COLO668 (cell line): ENCODE measurements at regions not wholly inside any gene's neighbourhood (a gene's known extent, or its start where the extent isn't known, plus 50 kb on each side); places are given as distances from the start of the nearest gene placed in this dataset.

Experiments used
- DNase-seq: peaks from one replicate; lab custom pipeline; 2025; ENCODE audit not compliant: unreplicated experiment; lab: John Stamatoyannopoulos, UW

DNA sequence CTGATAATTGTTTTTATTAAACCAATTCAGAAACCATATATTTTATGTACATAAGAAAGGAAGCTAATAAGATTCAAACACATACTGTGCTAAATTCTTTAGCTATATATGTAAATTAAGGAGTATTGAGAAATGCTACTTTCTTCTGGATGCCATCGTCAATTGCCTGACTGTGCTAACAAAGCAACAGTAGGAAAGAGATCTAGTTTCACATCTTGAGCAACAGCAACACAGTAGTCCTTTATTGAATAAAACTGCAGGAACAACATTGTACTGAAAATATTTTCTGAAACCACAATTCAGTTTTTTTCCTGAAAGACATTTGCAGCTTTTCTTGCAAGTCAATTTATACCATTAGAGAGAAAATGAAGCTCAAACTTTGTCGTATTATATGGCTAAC is 1404.9 kb upstream of the SLC39A10 start:
- DNase-seq: no peak

DNA sequence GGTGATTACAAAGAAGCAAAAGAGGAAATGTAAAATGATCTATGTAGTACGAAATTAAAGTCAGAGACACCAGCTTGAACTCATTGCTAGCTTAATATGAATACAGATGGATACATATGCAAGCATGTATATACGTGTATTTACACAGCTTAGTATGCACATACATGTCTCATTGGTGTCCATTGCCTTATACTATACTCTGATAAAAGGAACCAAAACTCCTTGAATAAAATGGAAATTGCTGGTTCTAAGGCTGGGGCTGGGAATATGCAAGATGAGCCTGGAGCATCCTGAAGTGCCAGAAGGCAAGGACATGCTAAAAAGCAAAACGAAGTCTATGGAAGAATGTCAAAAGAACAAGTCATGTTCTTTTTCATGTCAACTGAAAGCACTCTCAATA is 1424.4 kb upstream of the SLC39A10 start:
- no peak for DNase-seq

DNA sequence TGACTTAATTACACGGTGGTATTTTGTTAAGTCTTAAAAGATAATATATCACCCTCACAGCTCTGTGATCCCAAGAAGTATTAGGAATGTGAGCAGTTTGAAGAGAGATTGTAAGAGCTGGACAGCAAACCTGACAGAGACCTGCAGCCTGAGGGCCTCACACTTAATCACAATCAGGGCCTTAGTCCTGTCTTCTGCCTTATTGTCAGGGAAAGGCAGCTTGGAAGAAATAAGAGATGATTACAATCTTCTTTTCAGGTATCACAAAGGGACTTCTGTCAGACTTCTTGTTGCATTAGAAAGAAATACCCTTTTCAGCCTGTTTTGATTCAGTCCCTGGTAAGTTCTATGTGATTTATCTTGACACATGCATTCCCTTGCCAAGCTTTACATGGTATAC is 1433.8 kb upstream of the SLC39A10 start:
- DNase-seq: no peak

DNA sequence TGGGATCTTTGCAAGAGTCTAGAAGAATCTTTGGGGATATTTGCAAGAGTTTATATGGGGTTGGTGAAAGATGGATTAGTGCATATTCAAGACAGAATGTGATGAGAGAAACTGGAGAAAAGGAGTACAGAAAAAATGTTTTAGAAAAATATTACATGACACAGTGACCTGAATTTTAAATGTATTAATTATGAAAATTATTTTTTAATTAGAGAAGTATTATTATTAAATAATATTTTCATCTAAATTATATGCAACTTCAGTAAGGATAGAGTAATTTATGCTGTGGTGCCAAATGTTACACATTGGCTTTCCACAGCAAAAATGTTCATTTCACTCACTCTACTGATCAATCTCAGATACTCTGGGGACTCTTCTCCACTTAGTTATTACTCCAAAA is 1442.8 kb upstream of the SLC39A10 start:
- no peak for DNase-seq

DNA sequence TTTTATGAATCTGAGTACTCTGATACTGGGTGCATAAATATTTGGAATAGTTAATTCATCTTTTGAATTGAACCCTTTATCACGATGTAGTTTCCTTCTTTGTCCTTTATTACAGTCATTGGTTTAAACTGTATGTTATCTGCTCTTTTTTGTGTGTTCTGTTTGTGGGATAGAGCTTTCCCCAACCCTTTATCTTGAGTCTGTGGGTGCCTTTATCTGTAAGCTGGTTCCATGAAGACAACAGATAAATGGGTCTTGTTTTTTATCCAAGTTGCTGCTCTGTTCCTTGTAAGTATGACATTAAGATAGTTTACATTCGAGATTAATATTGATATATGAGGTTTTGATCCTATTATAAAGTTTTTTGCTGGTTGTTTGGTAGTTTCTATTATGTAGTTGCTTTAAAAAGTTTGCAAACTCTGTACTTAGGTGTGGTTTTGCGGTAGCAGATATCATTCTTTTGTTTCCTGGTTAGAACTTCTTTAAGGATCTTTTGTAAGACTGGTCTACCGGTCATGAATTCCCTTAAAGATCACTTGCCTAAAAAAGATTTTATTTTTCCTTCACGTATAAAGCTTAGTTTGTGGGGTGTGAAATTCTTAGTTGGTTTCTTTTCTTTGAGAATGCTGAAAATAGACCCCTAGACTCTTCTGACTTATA is 1451.3 kb upstream of the SLC39A10 start:
- DNase-seq: no peak

DNA sequence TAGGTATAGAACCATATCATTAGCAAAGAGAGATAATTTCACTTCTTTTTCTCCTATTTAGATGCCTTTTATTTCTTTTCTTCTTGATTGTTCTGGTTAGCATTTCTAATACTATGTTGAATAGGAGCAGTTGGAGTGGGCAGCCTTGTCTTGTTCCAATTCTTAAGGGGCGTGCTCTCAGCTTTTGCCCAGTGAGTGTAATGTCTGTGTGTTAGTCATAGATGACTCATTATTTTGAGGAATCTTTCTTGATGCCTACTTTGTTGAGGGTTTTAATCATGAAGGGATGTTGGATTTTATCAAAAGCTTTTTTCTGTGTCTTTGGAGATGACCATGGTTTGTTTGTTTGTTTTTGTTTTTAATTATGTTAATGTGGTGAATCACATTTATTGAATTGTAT is 1453.1 kb upstream of the SLC39A10 start:
- DNase-seq: no peak

DNA sequence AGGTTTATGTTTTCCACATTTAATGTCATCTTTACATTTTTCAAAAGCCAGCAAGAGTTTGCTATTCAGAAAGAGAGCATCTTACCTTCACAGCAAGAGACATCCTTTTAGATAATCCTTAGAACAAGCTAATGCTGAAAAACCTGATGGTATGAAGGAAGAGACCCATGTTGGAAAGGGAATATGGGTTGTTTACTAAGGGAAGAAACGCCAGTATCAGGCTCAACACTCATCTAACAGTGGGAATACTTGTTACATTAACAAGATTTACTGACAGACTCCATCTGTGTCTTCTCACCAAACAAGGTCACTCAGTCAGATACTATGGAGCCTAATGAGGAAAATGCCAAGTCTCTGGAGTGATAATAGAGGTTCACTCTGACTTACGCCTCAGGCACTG is 1474.1 kb upstream of the SLC39A10 start:
- no peak for DNase-seq

DNA sequence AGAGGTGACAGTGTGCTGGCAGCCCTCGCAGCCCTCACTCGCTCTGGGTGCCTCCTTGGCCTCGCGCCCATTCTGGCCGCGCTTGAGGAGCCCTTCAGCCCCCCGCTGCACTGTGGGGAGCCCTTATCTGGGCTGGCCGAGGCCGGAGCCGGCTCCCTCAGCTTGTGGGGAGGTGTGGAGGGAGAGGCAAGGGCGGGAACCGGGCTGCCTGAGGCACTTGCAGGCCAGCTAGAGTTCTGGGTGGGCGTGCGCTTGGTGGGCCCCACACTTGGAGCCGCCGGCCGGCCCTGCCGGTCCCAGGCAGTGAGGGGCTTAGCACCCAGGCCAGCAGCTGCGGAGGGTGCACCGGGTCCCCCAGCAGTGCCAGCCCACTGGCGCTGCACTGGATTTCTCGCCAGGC is 1480.9 kb upstream of the SLC39A10 start:
- no peak for DNase-seq

DNA sequence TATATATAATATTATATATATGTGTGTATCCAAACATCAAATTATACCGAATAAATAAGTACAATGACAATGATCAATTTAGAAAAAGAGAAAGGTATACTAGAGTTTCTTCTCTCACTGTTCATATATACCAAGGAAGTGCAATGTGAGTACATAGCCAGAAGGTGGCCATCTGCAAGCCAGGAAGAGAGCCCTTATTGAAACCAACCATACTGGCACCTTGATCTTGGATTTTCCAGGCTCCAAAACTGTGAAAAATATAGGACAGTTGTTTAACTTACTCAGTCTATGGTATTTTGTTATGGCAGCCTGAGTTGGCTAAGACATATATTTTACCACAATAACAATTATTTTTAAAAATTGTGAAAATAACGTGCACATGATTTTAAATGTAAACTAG is 1490.2 kb upstream of the SLC39A10 start:
- no peak for DNase-seq

DNA sequence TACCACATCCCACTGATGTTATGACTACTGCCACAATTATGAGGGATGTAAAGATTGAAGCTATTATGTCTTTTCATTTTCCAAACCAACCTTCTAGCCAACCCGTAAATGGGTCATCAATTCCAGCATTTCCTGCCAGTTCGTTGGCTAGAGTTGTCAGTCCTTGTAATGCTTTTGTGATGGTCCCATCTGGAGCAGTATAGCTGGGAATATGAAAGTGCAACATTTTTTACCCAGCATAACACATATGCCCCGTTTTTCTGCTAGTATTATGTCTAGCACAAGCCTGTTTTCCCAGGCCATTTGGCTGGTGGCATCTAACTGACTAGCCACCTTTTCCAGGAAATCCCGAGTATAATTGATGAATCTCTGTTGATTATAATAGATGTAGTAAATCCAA is 1501.6 kb upstream of the SLC39A10 start:
- no peak for DNase-seq

DNA sequence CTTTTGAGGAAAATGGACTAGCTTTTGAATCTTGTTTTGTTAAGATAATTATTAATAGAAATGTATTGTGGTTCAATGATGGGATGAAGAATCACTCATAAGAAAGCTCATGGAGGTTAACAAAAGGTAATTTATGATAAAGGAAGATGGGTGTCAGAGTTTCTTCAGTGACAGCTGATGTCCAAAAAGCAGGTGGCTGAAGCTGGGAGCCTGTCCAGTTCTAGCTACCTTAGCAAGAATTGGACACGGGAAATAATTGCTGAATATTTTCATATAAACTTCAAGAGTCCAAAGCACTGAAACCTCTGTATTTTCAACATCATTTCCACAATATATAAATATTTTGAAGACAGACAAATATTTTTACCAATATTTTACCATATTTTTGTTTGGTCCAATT is 1505.8 kb upstream of the SLC39A10 start:
- DNase-seq: no peak

DNA sequence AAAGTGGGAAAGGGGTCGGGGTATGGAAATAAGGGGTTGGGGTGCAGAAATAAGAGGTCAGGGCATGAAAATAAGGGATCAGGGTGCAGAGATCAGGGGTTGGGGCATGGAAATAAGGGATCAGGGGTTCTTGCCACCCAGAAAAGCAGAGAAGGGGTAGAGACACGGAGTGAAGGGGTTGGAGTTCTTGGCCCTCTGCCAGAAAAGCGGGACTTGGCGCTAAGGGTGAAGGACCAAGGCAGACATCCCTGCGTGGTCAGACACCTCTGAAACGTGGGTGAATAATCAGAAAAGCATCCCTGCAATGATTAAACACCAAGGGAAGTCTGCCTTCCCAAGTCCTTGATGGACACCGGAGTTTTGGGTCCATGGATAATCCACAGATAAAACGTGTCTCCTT is 1521.6 kb upstream of the SLC39A10 start:
- DNase-seq: no peak

DNA sequence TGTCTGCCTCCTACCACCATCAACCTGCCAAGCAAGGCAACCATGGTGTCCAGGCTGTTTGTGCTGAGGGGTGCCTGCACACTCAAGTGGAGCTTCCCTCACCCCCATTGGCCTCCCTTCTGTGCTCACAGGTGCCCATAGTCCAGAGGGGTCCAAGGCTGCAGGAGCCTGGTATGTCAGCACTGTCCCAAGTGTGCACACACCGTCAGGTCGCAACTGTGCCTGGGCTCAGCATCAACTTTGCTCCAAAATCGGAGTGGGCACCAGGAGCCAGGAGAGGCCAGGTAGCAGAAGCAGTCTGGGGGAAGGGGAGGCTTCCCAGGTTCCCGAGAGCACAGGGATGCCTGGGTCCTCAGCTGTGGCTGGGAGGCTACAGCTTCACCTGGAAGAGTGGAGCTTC is 1528.2 kb upstream of the SLC39A10 start:
- no peak for DNase-seq

DNA sequence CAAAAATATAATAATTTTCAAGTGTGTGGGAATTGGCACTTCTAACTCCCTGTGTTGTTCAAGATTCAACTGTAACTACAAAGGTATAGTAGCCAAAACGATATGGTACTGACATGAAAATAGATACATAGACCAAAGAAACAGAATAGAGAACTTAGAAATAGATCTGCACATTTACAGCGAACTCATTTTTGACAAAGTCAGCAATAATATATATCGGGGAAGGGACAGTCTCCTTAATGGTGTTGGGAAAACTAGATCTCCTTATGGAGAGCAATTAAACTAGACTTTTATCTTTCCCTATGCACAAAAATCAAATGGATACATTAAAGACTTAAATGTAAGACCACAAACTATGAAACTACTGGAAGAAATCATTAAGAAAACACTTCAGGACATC is 1530.6 kb upstream of the SLC39A10 start:
- no peak for DNase-seq

DNA sequence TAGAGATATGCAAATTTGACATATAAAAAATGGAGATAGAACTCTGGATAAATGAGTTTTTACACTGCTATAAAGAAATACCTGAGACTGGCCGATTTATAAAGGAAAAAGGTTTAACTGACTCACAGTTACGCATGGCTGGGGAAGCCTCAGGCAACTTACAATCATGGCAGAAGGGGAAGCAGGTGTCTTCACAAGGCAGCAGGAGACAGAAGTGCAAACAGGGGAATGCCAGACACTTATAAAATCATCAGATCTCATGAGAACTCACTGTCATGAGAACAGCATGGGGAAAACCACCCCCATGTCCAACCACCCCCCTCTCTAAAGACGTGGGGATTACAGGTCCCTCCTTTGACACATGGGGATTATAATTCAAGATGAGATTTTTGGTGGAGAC is 1540.2 kb upstream of the SLC39A10 start:
- no peak for DNase-seq

DNA sequence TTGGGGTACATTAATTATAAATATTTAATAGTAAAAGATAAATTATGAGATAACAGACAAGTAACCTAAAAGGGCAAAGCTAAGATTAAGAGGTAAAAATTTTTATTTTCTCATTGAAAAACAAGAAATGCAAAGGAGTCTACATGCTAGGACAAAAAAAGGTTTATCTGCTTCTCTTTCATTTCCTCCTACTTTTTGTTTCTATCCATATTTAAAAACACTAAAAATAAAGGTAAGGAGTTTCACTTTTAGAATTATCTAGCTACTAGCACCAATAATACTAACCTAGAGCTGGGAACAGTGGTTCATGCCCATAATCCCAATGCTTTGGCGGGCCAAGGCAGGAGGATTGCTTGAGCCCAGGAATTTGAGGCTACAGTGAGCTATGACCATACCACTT is 1551.7 kb upstream of the SLC39A10 start:
- no peak for DNase-seq

DNA sequence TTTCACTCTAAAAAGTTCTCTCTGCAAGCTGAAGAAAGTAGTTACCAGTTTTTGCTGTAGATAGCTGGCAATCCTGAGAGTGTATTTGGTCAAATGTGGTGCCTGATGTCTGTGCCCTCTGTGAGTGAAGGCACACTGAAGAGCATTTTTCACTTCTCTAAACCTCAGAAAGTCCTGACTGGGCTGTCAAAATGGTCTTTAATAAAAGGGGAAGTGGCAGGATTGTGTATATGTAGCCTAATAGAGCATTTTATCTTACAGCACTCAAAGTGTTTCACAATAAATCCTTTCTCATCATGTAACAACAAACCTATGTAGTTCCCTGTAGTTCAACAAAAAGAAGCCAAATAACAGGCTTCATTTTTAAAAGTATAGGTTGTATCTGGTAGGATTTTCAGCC is 1552.3 kb upstream of the SLC39A10 start:
- no peak for DNase-seq

DNA sequence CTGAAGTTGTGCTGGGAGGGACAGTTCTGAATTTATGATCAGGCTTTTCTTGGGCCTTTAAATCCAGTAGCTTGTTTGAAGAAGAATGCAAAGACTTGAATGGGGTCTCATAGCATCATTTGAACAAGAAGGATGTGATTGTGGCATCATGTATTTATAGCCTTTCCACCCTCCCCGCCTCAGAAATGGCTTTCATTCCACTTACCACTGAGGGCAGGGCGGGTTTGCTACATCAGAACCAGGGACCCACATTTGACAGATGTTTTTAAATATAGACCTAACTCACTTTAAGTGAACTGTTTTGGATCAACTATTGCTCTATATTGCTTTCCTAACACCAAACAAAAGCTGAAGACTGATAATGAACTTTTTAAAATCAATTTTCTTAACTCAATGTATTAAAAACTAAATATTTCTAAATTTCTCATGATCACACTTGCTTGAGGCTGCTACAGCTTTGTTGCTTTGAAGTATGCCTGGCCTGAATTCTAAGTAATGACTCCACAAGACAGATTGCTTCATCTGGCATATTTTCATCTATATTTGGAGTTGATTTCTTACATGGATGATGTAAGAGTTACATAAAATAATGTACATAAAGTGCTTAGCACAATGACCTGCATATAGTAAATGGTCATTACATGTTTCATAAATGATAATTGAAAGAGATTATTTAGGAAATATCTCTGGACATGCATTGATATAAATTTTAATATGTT is 1552.9 kb upstream of the SLC39A10 start:
- no peak for DNase-seq

DNA sequence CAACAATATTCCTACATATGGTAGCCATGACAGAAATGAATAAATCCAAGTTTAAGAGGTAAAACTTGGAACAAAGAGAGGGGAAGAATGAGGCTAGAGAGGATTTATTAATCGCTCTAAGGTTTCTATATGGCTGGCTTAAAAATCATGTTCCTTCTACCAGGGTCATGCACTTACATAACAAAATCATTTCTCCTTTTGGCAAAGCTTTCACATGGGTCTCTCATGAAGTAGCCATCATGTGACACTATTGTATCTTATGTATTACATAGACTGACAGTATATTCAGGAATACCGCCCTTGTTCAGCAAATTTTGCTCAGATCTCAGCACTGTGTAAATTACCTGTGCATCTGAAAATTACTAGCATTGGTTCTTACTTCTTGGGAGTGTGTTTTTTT is 1554.5 kb upstream of the SLC39A10 start:
- DNase-seq: no peak

DNA sequence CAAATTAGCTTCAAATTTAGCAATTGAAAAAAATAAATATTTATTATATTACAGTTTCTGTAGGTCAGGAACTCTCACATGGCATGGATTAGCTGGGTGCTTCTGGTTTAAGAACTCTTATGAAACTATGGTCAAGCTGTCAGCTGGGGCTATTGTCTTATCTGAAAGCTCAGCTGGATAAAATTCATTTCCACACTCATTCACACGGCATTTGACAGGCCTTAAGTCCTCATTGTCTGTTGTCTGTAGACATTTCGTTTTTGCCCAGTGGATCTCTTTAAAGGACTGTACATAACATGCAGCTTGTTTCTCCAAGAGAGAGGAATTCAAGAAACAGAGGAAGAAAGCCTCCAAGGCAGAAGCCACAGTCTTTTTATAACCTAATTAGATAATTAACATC is 1556.8 kb upstream of the SLC39A10 start:
- no peak for DNase-seq

DNA sequence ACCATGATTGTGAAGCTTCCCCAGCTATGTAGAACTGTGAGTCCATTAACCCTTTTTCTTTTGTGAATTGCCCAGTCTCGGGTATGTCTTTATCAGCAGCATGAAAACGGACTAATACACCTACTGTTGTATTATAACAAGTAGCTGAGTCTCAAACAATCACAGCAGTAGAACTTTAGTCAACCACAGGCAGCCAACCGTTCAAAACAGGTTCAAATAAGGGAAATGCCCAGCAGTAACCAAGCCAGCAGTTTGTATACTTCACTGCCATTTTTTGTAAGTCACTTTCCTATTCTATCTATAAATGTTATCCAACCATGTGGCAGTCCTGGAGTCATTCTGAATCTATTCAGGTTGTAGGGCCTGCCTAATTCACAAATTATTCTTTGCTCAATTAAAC is 1560.6 kb upstream of the SLC39A10 start:
- DNase-seq: no peak

DNA sequence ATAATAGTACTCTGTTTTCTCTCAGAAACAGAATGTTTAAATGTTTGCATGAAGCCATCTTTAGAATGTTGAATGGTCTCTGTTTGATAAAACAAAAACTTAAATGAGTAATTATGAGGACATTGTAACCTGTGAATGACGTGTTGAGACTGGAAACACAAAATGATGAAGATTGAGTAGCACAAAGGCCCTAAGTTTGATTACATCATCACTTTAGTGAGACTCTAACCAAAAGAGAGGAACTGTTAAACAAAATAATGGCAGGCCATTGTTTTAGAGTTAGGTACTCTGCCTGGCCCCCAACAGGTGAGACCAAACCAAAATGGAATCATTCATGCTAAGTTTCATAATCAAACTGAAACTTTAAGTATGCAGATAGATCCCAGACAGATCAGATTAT is 1561.7 kb upstream of the SLC39A10 start:
- no peak for DNase-seq

DNA sequence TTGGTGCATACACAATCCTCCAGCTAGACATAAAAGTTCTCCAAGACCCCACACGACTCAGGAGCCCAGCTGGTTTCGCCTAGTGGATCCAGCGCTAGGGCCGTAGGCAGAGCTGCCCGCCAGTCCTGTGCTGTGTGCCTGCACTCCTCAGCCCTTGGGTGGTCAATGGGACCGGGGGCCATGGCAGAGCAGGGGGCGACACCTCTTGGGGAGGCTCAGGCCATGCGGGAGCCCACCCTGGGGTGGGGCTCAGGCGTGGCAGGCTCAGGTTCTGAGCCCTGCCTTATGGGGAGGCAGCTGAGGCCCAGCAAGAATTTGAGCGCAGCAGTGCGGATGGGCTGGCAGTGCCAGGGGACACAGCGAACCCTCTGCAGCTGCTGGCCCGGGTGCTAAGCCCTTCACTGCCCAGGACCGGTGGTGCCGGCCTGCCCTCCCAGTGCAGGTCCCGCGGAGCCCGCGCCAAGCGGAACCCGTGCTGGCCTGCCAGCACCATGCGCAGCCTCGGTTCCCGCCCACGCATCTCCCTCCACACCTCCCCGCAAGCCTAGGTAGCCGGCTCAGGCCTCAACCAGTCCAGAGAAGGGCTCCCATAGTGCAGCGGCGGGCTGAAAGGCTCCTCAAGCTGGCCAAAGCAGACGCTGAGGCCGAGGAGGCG is 1566.6 kb upstream of the SLC39A10 start:
- DNase-seq: no peak
